Sigmoid colon (tissue), 4 donors: ENCODE measurements at regions not wholly inside any gene's neighbourhood (a gene's known extent, or its start where the extent isn't known, plus 50 kb on each side); places are given as distances from the start of the nearest gene placed in this dataset.

ENCODE experiments used
- CTCF ChIP-seq, 4 experiments: fragments of 450-650 bp in 3 of 4; fragments of 200-600 bp in 1 of 4; IDR thresholded peaks; one replicate each; pipeline ENCODE4 v1.5.1; 2016 to 2019; ENCODE audit warnings: antibody characterized with exemption in 4 of 4, mild to moderate bottlenecking in 3 of 4, moderate library complexity in 2 of 4
- EP300 ChIP-seq, 4 donors: sonication (generic); formaldehyde crosslinking; IDR thresholded peaks; one replicate each; pipeline ENCODE4 v1.6.1; 2017; ENCODE audit warnings: antibody characterized with exemption in 4 of 4
- POLR2A ChIP-seq, 2 donors: fragments of 450-650 bp; IDR thresholded peaks; one replicate each; pipeline ENCODE4 v1.6.1; 2016; ENCODE audit warnings: antibody characterized with exemption in 2 of 2, mild to moderate bottlenecking in 2 of 2, moderate library complexity in 2 of 2
- POLR2AphosphoS5 ChIP-seq, 4 donors: sonication (generic); formaldehyde crosslinking; IDR thresholded peaks; one replicate each; pipeline ENCODE4 v1.6.1; 2017; ENCODE audit warnings: antibody characterized with exemption in 4 of 4

GRCh38 chr5:5014586-5015235 lies 125.4 kb upstream of the ADAMTS16 start:
- TF ChIP-seq CTCF (IDR thresholded peaks at IDR 0.05) = no peak
- TF ChIP-seq POLR2A (IDR thresholded peaks at IDR 0.05) = no peak
- TF ChIP-seq POLR2AphosphoS5 (IDR thresholded peaks at IDR 0.05) = no peak
- no peak for TF ChIP-seq EP300 (IDR thresholded peaks at IDR 0.05)
